ENCODE measurements at regions not wholly inside any gene's neighbourhood (a gene's known extent, or its start where the extent isn't known, plus 50 kb on each side); places are given as distances from the start of the nearest gene placed in this dataset.

DNA sequence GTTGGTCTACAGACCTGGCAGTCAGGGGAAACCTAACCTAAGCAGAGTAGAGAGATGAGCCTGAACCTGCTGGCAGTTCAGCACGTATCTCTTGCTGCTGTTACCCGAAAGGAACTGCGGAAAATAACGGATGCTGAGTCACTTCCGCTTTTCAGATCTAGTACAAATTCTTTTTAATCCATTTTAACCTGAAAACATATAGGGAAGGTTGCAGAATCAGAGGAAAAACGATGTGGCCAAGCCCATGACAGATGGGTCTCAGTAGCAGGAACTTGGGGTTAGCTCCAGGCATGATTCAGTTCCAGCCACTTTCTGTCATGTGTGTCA, 120.7 kb upstream of the ADRA1D start:
- no peaks in the 10 kb centered on the region for H3K27me3 ChIP-seq (ENCODE audit: control insufficient read depth in 3 of 3, insufficient read depth in 3 of 3, low read length in 3 of 3)
- H3K9ac ChIP-seq (ENCODE audit: low read depth in 1 of 3, low read length in 3 of 3) = no peak overlapping the region
- H3K9me3 ChIP-seq (ENCODE audit: control insufficient read depth in 3 of 3, low read length in 3 of 3) = no peaks in the 10 kb centered on the region
- no peak overlapping the region for H3K27ac ChIP-seq (ENCODE audit: low read depth, low read length)
- no peaks in the 10 kb centered on the region for H3K4me1 ChIP-seq (ENCODE audit: control insufficient read depth in 3 of 3, insufficient read depth in 3 of 3, low read length in 3 of 3)
- no peak overlapping the region for H3K4me3 ChIP-seq (ENCODE audit: low read length in 3 of 3)
- no peaks in the 10 kb centered on the region for H3K36me3 ChIP-seq (ENCODE audit: control insufficient read depth in 3 of 3, insufficient read depth in 3 of 3, low read length in 3 of 3)

- H3K9ac ChIP-seq (ENCODE audit: low read depth in 1 of 3, low read length in 3 of 3) = no peak overlapping the region
- H3K9me3 ChIP-seq (ENCODE audit: control insufficient read depth in 3 of 3, low read length in 3 of 3) = no peaks in the 10 kb centered on the region
- H3K27ac ChIP-seq (ENCODE audit: low read depth, low read length) = no peak overlapping the region
- no peaks in the 10 kb centered on the region for H3K27me3 ChIP-seq (ENCODE audit: control insufficient read depth in 3 of 3, insufficient read depth in 3 of 3, low read length in 3 of 3)
- no peaks in the 10 kb centered on the region for H3K4me1 ChIP-seq (ENCODE audit: control insufficient read depth in 3 of 3, insufficient read depth in 3 of 3, low read length in 3 of 3)
- no peak overlapping the region for H3K4me3 ChIP-seq (ENCODE audit: low read length in 3 of 3)
- H3K36me3 ChIP-seq (ENCODE audit: control insufficient read depth in 3 of 3, insufficient read depth in 3 of 3, low read length in 3 of 3) = no peaks in the 10 kb centered on the region
These were observed 120.2 kb upstream of the ADRA1D start for GRCh38 chr20:4369119-4369797.

GRCh38 chr20:4366076-4366475, 117.0 kb upstream of the ADRA1D start:
- no peaks in the 10 kb centered on the region for H3K36me3 ChIP-seq (ENCODE audit: control insufficient read depth in 3 of 3, insufficient read depth in 3 of 3, low read length in 3 of 3)
- no peak overlapping the region for H3K9ac ChIP-seq (ENCODE audit: low read depth in 1 of 3, low read length in 3 of 3)
- H3K27me3 ChIP-seq (ENCODE audit: control insufficient read depth in 3 of 3, insufficient read depth in 3 of 3, low read length in 3 of 3) = no peaks in the 10 kb centered on the region
- no peaks in the 10 kb centered on the region for H3K4me1 ChIP-seq (ENCODE audit: control insufficient read depth in 3 of 3, insufficient read depth in 3 of 3, low read length in 3 of 3)
- no peak overlapping the region for H3K4me3 ChIP-seq (ENCODE audit: low read length in 3 of 3)
- no peak overlapping the region for H3K27ac ChIP-seq (ENCODE audit: low read depth, low read length)
- no peaks in the 10 kb centered on the region for H3K9me3 ChIP-seq (ENCODE audit: control insufficient read depth in 3 of 3, low read length in 3 of 3)

DNA sequence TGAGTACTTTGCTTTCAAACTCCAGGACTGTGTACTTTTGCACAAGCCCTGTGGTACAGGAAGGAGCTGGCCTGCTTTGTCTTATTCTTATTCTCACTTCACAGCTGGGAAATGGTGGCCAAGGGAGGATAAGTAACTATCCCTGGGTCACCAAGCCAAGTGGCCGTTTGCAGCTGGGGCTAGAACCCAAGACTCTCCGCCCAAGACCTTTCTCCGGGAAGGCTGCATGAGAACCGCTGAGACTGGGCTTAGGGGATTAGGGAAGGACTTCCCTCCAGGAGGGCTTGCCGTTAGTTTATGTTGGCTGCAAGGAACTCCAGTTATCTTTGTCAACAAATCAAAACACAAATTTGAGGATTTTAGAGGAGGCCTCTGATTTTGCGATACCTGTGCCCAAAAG, 109.5 kb upstream of the ADRA1D start:
- H3K27ac ChIP-seq (ENCODE audit: low read depth, low read length) = no peak overlapping the region
- no peaks in the 10 kb centered on the region for H3K4me1 ChIP-seq (ENCODE audit: control insufficient read depth in 3 of 3, insufficient read depth in 3 of 3, low read length in 3 of 3)
- H3K9me3 ChIP-seq (ENCODE audit: control insufficient read depth in 3 of 3, low read length in 3 of 3) = peaks cover 0 to 3% (median 0%) of the 10 kb centered on the region in 3 donors
- no peak overlapping the region for H3K9ac ChIP-seq (ENCODE audit: low read depth in 1 of 3, low read length in 3 of 3)
- no peaks in the 10 kb centered on the region for H3K36me3 ChIP-seq (ENCODE audit: control insufficient read depth in 3 of 3, insufficient read depth in 3 of 3, low read length in 3 of 3)
- no peaks in the 10 kb centered on the region for H3K27me3 ChIP-seq (ENCODE audit: control insufficient read depth in 3 of 3, insufficient read depth in 3 of 3, low read length in 3 of 3)
- H3K4me3 ChIP-seq (ENCODE audit: low read length in 3 of 3) = no peak overlapping the region

DNA sequence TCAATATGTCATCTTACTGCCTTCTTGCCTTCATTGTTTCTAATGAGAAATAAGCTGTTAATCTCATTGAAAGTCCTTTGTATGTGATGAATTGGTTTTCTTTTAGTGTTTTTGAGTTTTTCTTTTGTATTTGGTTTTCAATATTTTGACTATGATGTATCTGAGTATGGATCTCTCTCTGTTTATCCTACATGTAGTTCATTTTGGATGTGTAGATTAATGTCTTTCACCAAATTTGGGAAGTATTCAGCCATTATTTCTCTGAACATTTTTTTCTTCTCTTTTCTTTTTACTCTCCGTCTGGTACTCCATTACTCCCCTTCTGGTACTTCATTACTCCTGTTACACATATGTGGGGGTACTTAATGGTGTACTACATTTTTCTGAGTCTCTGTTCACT, 103.3 kb upstream of the ADRA1D start:
- H3K27me3 ChIP-seq (ENCODE audit: control insufficient read depth in 3 of 3, insufficient read depth in 3 of 3, low read length in 3 of 3) = no peaks in the 10 kb centered on the region
- H3K27ac ChIP-seq (ENCODE audit: low read depth, low read length) = no peak overlapping the region
- peaks cover 0 to 2% (median 0%) of the 10 kb centered on the region in 3 donors for H3K9me3 ChIP-seq (ENCODE audit: control insufficient read depth in 3 of 3, low read length in 3 of 3)
- H3K9ac ChIP-seq (ENCODE audit: low read depth in 1 of 3, low read length in 3 of 3) = no peak overlapping the region
- H3K4me3 ChIP-seq (ENCODE audit: low read length in 3 of 3) = no peak overlapping the region
- no peaks in the 10 kb centered on the region for H3K4me1 ChIP-seq (ENCODE audit: control insufficient read depth in 3 of 3, insufficient read depth in 3 of 3, low read length in 3 of 3)
- H3K36me3 ChIP-seq (ENCODE audit: control insufficient read depth in 3 of 3, insufficient read depth in 3 of 3, low read length in 3 of 3) = no peaks in the 10 kb centered on the region

DNA sequence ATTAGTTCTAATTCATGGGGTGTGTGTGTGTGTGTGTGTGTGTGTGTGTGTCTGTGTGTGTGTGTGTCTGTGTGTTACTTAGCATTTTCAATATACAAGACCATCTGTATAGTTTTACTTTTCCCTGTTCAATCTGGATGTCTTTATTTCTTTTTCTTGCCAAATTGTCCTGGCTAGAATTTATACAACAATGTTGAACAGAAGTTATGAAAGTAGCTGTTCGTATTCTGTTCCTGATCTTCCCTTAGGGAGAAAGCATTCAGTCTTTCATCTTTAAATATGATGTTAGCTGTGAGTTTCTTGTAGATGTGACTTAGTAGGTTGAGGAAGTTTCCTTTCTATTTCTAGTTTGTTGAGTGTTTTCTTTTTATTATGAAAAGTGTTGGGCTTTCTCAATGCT, 101.0 kb upstream of the ADRA1D start:
- H3K27ac ChIP-seq (ENCODE audit: low read depth, low read length) = no peak overlapping the region
- no peak overlapping the region for H3K4me3 ChIP-seq (ENCODE audit: low read length in 3 of 3)
- no peaks in the 10 kb centered on the region for H3K4me1 ChIP-seq (ENCODE audit: control insufficient read depth in 3 of 3, insufficient read depth in 3 of 3, low read length in 3 of 3)
- no peaks in the 10 kb centered on the region for H3K27me3 ChIP-seq (ENCODE audit: control insufficient read depth in 3 of 3, insufficient read depth in 3 of 3, low read length in 3 of 3)
- no peaks in the 10 kb centered on the region for H3K36me3 ChIP-seq (ENCODE audit: control insufficient read depth in 3 of 3, insufficient read depth in 3 of 3, low read length in 3 of 3)
- H3K9me3 ChIP-seq (ENCODE audit: control insufficient read depth in 3 of 3, low read length in 3 of 3) = peaks cover 0 to 2% (median 0%) of the 10 kb centered on the region in 3 donors
- H3K9ac ChIP-seq (ENCODE audit: low read depth in 1 of 3, low read length in 3 of 3) = no peak overlapping the region

GRCh38 chr20:4344670-4345069, 95.6 kb upstream of the ADRA1D start:
- Histone ChIP-seq H3K4me3 (ENCODE audit: low read length in 3 of 3) (no peak overlapping the region), H3K27me3 (ENCODE audit: control insufficient read depth in 3 of 3, insufficient read depth in 3 of 3, low read length in 3 of 3) (no peaks in the 10 kb centered on the region), H3K9me3 (ENCODE audit: control insufficient read depth in 3 of 3, low read length in 3 of 3) (no peaks in the 10 kb centered on the region), H3K27ac (ENCODE audit: low read depth, low read length) (no peak overlapping the region), H3K9ac (ENCODE audit: low read depth in 1 of 3, low read length in 3 of 3) (no peak overlapping the region), H3K4me1 (ENCODE audit: control insufficient read depth in 3 of 3, insufficient read depth in 3 of 3, low read length in 3 of 3) (no peaks in the 10 kb centered on the region), H3K36me3 (ENCODE audit: control insufficient read depth in 3 of 3, insufficient read depth in 3 of 3, low read length in 3 of 3) (no peaks in the 10 kb centered on the region)

DNA sequence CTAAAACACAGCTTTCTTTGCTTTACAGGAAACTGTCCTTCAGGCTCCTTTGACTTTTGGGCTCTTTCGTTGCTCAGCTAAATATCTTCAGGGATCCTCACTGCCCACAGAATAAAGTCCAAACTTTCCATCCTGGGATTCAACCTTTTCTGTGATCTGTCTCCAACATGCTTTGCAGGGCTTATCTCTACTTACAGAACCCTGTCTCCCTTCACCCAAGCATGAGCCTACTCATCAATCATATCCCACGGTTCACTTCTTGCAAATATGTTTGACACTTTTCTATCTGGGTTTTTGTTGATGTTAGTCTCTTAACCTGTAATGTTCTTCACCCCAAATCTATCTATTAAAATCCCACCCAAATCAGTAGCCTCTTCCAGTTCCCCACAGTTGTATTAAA, 93.5 kb upstream of the ADRA1D start:
- H3K9me3 ChIP-seq (ENCODE audit: control insufficient read depth in 3 of 3, low read length in 3 of 3) = no peaks in the 10 kb centered on the region

GRCh38 chr20:4341804-4342485, 92.9 kb upstream of the ADRA1D start:
- no peak overlapping the region for H3K4me3 ChIP-seq (ENCODE audit: low read length in 3 of 3)
- no peaks in the 10 kb centered on the region for H3K9me3 ChIP-seq (ENCODE audit: control insufficient read depth in 3 of 3, low read length in 3 of 3)
- H3K27me3 ChIP-seq (ENCODE audit: control insufficient read depth in 3 of 3, insufficient read depth in 3 of 3, low read length in 3 of 3) = peaks cover 0 to 2% (median 0%) of the 10 kb centered on the region in 3 donors
- no peak overlapping the region for H3K9ac ChIP-seq (ENCODE audit: low read depth in 1 of 3, low read length in 3 of 3)
- H3K27ac ChIP-seq (ENCODE audit: low read depth, low read length) = no peak overlapping the region
- H3K36me3 ChIP-seq (ENCODE audit: control insufficient read depth in 3 of 3, insufficient read depth in 3 of 3, low read length in 3 of 3) = no peaks in the 10 kb centered on the region
- no peaks in the 10 kb centered on the region for H3K4me1 ChIP-seq (ENCODE audit: control insufficient read depth in 3 of 3, insufficient read depth in 3 of 3, low read length in 3 of 3)

More for the DNA sequence above, 93.5 kb upstream of the ADRA1D start:
- H3K27ac ChIP-seq (ENCODE audit: low read depth, low read length) = no peak overlapping the region
- no peaks in the 10 kb centered on the region for H3K4me1 ChIP-seq (ENCODE audit: control insufficient read depth in 3 of 3, insufficient read depth in 3 of 3, low read length in 3 of 3)
- no peaks in the 10 kb centered on the region for H3K36me3 ChIP-seq (ENCODE audit: control insufficient read depth in 3 of 3, insufficient read depth in 3 of 3, low read length in 3 of 3)
- H3K9ac ChIP-seq (ENCODE audit: low read depth in 1 of 3, low read length in 3 of 3) = no peak overlapping the region
- H3K4me3 ChIP-seq (ENCODE audit: low read length in 3 of 3) = no peak overlapping the region
- no peaks in the 10 kb centered on the region for H3K27me3 ChIP-seq (ENCODE audit: control insufficient read depth in 3 of 3, insufficient read depth in 3 of 3, low read length in 3 of 3)

- Histone ChIP-seq H3K9me3 (ENCODE audit: control insufficient read depth in 3 of 3, low read length in 3 of 3) (no peaks in the 10 kb centered on the region), H3K4me3 (ENCODE audit: low read length in 3 of 3) (no peak overlapping the region), H3K36me3 (ENCODE audit: control insufficient read depth in 3 of 3, insufficient read depth in 3 of 3, low read length in 3 of 3) (no peaks in the 10 kb centered on the region), H3K9ac (ENCODE audit: low read depth in 1 of 3, low read length in 3 of 3) (no peak overlapping the region), H3K4me1 (ENCODE audit: control insufficient read depth in 3 of 3, insufficient read depth in 3 of 3, low read length in 3 of 3) (no peaks in the 10 kb centered on the region), H3K27me3 (ENCODE audit: control insufficient read depth in 3 of 3, insufficient read depth in 3 of 3, low read length in 3 of 3) (peaks cover 0 to 2% (median 0%) of the 10 kb centered on the region in 3 donors), H3K27ac (ENCODE audit: low read depth, low read length) (no peak overlapping the region)
These were observed 86.6 kb upstream of the ADRA1D start for GRCh38 chr20:4335722-4336121.
